ENCODE measurements at regions not wholly inside any gene's neighbourhood (a gene's known extent, or its start where the extent isn't known, plus 50 kb on each side); places are given as distances from the start of the nearest gene placed in this dataset.

DNA sequence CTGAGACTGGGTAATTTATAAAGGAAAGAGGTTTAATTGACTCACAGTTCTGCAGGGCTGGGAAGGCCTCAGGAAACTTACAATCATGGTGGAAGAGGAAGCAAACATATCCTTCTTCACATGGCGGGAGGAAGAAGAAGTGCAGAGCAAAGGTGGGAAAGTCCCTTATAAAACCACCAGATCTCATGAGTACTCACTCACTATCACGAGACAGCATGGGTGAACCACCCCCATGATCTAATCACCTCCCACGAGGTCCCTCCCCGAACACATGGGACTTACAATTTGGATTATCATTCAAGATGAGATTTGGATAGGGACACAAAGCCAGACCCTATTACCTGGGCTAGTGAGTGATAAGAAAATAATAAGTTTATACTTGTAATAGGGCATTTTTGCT lies 70.6 kb upstream of the HS3ST2 start:
- no peaks in the 10 kb centered on the region for H3K9me3 ChIP-seq (ENCODE audit: low read length)
- no peak overlapping the region for H3K27ac ChIP-seq (ENCODE audit: low read length)
- DNase-seq: no peak
- no peaks in the 10 kb centered on the region for H3K36me3 ChIP-seq (ENCODE audit: insufficient read depth, low read length)
- no peaks in the 10 kb centered on the region for H3K9me2 ChIP-seq (replicated peaks; ENCODE audit: insufficient read depth, low read length)
- H3K27me3 ChIP-seq (ENCODE audit: low read length): no peaks in the 10 kb centered on the region
- no peaks in the 10 kb centered on the region for H3K79me2 ChIP-seq (ENCODE audit: low read length)
- no peak overlapping the region for H3K4me3 ChIP-seq (ENCODE audit: low read length)
- no peaks in the 10 kb centered on the region for H4K20me1 ChIP-seq (ENCODE audit: insufficient read depth, low read depth, low read length)
- H3K4me2 ChIP-seq (ENCODE audit: low read depth, low read length, poor library complexity, severe bottlenecking): no peak overlapping the region
- no peak overlapping the region for H3K9ac ChIP-seq (ENCODE audit: low read length)
- H2AFZ ChIP-seq (ENCODE audit: low read length): no peak overlapping the region
- peaks cover 2% of the 10 kb centered on the region; the same call in 1 of the 2 replicates for H3K4me1 ChIP-seq (ENCODE audit: low read length)

GRCh38 chr16:22751104-22751667 lies 62.8 kb upstream of the HS3ST2 start:
- Histone ChIP-seq H2AFZ (ENCODE audit: low read length) (no peak overlapping the region), H3K9me2 (replicated peaks; ENCODE audit: insufficient read depth, low read length) (no peaks in the 10 kb centered on the region), H3K4me2 (ENCODE audit: low read depth, low read length, poor library complexity, severe bottlenecking) (no peak overlapping the region), H3K9me3 (ENCODE audit: low read length) (no peaks in the 10 kb centered on the region), H4K20me1 (ENCODE audit: insufficient read depth, low read depth, low read length) (no peaks in the 10 kb centered on the region), H3K27ac (ENCODE audit: low read length) (no peak overlapping the region), H3K27me3 (ENCODE audit: low read length) (no peaks in the 10 kb centered on the region), H3K36me3 (ENCODE audit: insufficient read depth, low read length) (no peaks in the 10 kb centered on the region), H3K4me3 (ENCODE audit: low read length) (no peak overlapping the region), H3K4me1 (ENCODE audit: low read length) (no peaks in the 10 kb centered on the region), H3K79me2 (ENCODE audit: low read length) (no peaks in the 10 kb centered on the region), H3K9ac (ENCODE audit: low read length) (no peak overlapping the region)
- DNase-seq: no peak

GRCh38 chr16:22751685-22752084 lies 62.3 kb upstream of the HS3ST2 start:
- H3K9me3 ChIP-seq (ENCODE audit: low read length): no peaks in the 10 kb centered on the region
- H3K4me3 ChIP-seq (ENCODE audit: low read length): no peak overlapping the region
- H3K36me3 ChIP-seq (ENCODE audit: insufficient read depth, low read length): no peaks in the 10 kb centered on the region
- H3K27ac ChIP-seq (ENCODE audit: low read length): no peak overlapping the region
- no peaks in the 10 kb centered on the region for H3K79me2 ChIP-seq (ENCODE audit: low read length)
- H4K20me1 ChIP-seq (ENCODE audit: insufficient read depth, low read depth, low read length): no peaks in the 10 kb centered on the region
- no peak for DNase-seq
- 0 out of 2 replicates have a peak, but pooled peaks cover 1% of the 10 kb centered on the region for H3K27me3 ChIP-seq (ENCODE audit: low read length)
- no peak overlapping the region for H2AFZ ChIP-seq (ENCODE audit: low read length)
- no peaks in the 10 kb centered on the region for H3K9me2 ChIP-seq (replicated peaks; ENCODE audit: insufficient read depth, low read length)
- no peak overlapping the region for H3K9ac ChIP-seq (ENCODE audit: low read length)
- no peak overlapping the region for H3K4me2 ChIP-seq (ENCODE audit: low read depth, low read length, poor library complexity, severe bottlenecking)
- no peaks in the 10 kb centered on the region for H3K4me1 ChIP-seq (ENCODE audit: low read length)

GRCh38 chr16:22753451-22753850 lies 60.5 kb upstream of the HS3ST2 start:
- Histone ChIP-seq H3K79me2 (ENCODE audit: low read length) (no peaks in the 10 kb centered on the region), H3K9ac (ENCODE audit: low read length) (no peak overlapping the region), H3K9me2 (replicated peaks; ENCODE audit: insufficient read depth, low read length) (no peaks in the 10 kb centered on the region), H3K36me3 (ENCODE audit: insufficient read depth, low read length) (no peaks in the 10 kb centered on the region), H3K4me2 (ENCODE audit: low read depth, low read length, poor library complexity, severe bottlenecking) (no peak overlapping the region), H3K4me1 (ENCODE audit: low read length) (no peaks in the 10 kb centered on the region), H2AFZ (ENCODE audit: low read length) (no peak overlapping the region), H4K20me1 (ENCODE audit: insufficient read depth, low read depth, low read length) (no peaks in the 10 kb centered on the region), H3K27me3 (ENCODE audit: low read length) (0 out of 2 replicates have a peak, but pooled peaks cover 2% of the 10 kb centered on the region), H3K9me3 (ENCODE audit: low read length) (no peaks in the 10 kb centered on the region), H3K4me3 (ENCODE audit: low read length) (no peak overlapping the region), H3K27ac (ENCODE audit: low read length) (no peak overlapping the region)
- no peak for DNase-seq

DNA sequence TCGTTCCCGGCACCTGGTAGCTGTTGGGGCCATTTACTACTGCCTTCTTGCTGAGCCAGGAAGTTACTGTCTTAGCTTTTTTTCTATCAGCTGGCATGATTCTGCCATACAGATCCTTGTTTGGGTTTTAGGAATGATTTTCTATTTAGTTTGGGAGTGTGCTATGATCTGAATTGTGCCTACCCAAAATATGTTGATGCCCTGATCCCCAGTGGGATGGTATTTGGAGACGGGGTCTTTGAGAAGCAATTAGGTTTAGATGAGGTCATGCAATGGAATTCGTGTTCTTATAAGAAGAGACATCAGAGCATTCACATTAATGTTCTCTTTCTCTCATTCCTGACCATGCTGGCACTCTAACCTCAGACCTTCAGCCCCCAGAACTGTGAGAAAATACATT lies 59.4 kb upstream of the HS3ST2 start:
- no peaks in the 10 kb centered on the region for H3K9me3 ChIP-seq (ENCODE audit: low read length)
- no peaks in the 10 kb centered on the region for H3K79me2 ChIP-seq (ENCODE audit: low read length)
- no peaks in the 10 kb centered on the region for H3K9me2 ChIP-seq (replicated peaks; ENCODE audit: insufficient read depth, low read length)
- 0 out of 2 replicates have a peak, but pooled peaks cover 2% of the 10 kb centered on the region for H3K27me3 ChIP-seq (ENCODE audit: low read length)
- H3K9ac ChIP-seq (ENCODE audit: low read length): no peak overlapping the region
- no peak overlapping the region for H3K4me3 ChIP-seq (ENCODE audit: low read length)
- H3K36me3 ChIP-seq (ENCODE audit: insufficient read depth, low read length): no peaks in the 10 kb centered on the region
- H3K4me1 ChIP-seq (ENCODE audit: low read length): no peaks in the 10 kb centered on the region
- no peak overlapping the region for H3K27ac ChIP-seq (ENCODE audit: low read length)
- DNase-seq: no peak
- no peaks in the 10 kb centered on the region for H4K20me1 ChIP-seq (ENCODE audit: insufficient read depth, low read depth, low read length)
- no peak overlapping the region for H2AFZ ChIP-seq (ENCODE audit: low read length)
- H3K4me2 ChIP-seq (ENCODE audit: low read depth, low read length, poor library complexity, severe bottlenecking): no peak overlapping the region

DNA sequence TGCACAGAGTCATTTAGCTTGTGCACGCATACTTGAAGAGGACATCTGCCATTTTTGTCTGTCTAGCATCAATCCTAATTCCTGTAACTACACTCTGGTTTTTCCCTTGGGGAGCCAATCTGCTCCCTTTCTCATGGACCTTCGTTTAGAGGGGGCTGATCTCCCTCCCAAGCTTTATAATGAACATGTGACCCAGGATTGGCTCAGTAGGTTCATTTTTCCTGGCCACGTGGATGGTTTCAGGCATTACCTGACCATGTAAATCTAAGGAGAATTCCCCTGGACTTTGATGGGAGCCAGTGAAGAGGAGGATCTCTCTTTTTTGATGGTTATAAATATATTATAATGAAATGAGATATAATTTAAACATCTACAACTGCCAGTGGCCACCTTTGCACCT lies 56.8 kb upstream of the HS3ST2 start:
- H3K27me3 ChIP-seq (ENCODE audit: low read length): 0 out of 2 replicates have a peak, but pooled peaks cover 2% of the 10 kb centered on the region
- H3K36me3 ChIP-seq (ENCODE audit: insufficient read depth, low read length): no peaks in the 10 kb centered on the region
- no peaks in the 10 kb centered on the region for H3K4me1 ChIP-seq (ENCODE audit: low read length)
- H3K9me3 ChIP-seq (ENCODE audit: low read length): no peaks in the 10 kb centered on the region
- H3K4me3 ChIP-seq (ENCODE audit: low read length): no peak overlapping the region
- no peak overlapping the region for H3K9ac ChIP-seq (ENCODE audit: low read length)
- H4K20me1 ChIP-seq (ENCODE audit: insufficient read depth, low read depth, low read length): no peaks in the 10 kb centered on the region
- H3K4me2 ChIP-seq (ENCODE audit: low read depth, low read length, poor library complexity, severe bottlenecking): no peak overlapping the region
- no peaks in the 10 kb centered on the region for H3K79me2 ChIP-seq (ENCODE audit: low read length)
- H2AFZ ChIP-seq (ENCODE audit: low read length): no peak overlapping the region
- no peak overlapping the region for H3K27ac ChIP-seq (ENCODE audit: low read length)
- no peak for DNase-seq
- no peaks in the 10 kb centered on the region for H3K9me2 ChIP-seq (replicated peaks; ENCODE audit: insufficient read depth, low read length)

GRCh38 chr16:22762486-22762885 lies 51.5 kb upstream of the HS3ST2 start:
- Histone ChIP-seq H3K4me1 (ENCODE audit: low read length) (no peaks in the 10 kb centered on the region), H3K9me3 (ENCODE audit: low read length) (no peaks in the 10 kb centered on the region), H3K9me2 (replicated peaks; ENCODE audit: insufficient read depth, low read length) (no peaks in the 10 kb centered on the region), H3K27ac (ENCODE audit: low read length) (no peak overlapping the region), H4K20me1 (ENCODE audit: insufficient read depth, low read depth, low read length) (no peaks in the 10 kb centered on the region), H3K36me3 (ENCODE audit: insufficient read depth, low read length) (no peaks in the 10 kb centered on the region), H3K79me2 (ENCODE audit: low read length) (no peaks in the 10 kb centered on the region), H3K27me3 (ENCODE audit: low read length) (no peaks in the 10 kb centered on the region), H3K9ac (ENCODE audit: low read length) (no peak overlapping the region), H3K4me2 (ENCODE audit: low read depth, low read length, poor library complexity, severe bottlenecking) (no peak overlapping the region), H3K4me3 (ENCODE audit: low read length) (no peak overlapping the region), H2AFZ (ENCODE audit: low read length) (no peak overlapping the region)
- no peak for DNase-seq

DNA sequence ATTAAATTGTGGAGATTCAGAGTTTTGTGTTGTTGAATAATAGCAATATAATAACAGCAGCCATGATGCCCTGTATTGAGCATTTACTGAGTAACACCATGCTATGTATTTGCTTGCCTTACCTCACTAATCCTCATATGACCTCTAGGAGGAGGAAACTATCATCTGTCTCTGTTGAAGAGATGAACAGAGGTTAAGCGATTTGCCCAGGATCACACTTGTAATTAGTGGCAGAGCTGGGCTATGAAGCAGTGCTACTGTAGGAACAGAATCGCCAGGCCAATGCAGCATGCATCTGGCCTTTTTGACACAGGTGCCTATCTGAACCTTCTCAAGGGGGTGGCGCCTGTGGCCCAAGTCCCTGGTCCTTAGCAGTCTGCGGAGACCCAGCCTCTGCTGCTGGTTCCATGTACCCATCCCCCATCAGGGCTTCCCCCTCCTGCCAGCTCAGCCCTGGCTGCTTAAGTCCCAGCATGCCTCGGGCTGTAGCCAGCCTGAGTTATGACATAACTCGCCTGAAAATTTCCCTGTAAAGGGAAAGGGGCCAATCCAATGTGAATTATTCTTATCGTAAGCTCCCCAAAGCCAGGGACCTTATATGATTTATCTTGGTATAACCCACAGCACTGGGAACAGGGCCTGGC lies 50.4 kb upstream of the HS3ST2 start:
- Histone ChIP-seq H2AFZ (ENCODE audit: low read length) (no peak overlapping the region), H3K9me2 (replicated peaks; ENCODE audit: insufficient read depth, low read length) (no peaks in the 10 kb centered on the region), H3K4me1 (ENCODE audit: low read length) (no peaks in the 10 kb centered on the region), H3K79me2 (ENCODE audit: low read length) (no peaks in the 10 kb centered on the region), H3K9me3 (ENCODE audit: low read length) (no peaks in the 10 kb centered on the region), H3K36me3 (ENCODE audit: insufficient read depth, low read length) (no peaks in the 10 kb centered on the region), H3K4me2 (ENCODE audit: low read depth, low read length, poor library complexity, severe bottlenecking) (no peak overlapping the region), H3K27me3 (ENCODE audit: low read length) (no peaks in the 10 kb centered on the region), H4K20me1 (ENCODE audit: insufficient read depth, low read depth, low read length) (no peaks in the 10 kb centered on the region), H3K4me3 (ENCODE audit: low read length) (no peak overlapping the region), H3K9ac (ENCODE audit: low read length) (no peak overlapping the region), H3K27ac (ENCODE audit: low read length) (no peak overlapping the region)
- DNase-seq: no peak

Measured in Karpas-422 (cell line).